ENCODE measurements at regions not wholly inside any gene's neighbourhood (a gene's known extent, or its start where the extent isn't known, plus 50 kb on each side); places are given as distances from the start of the nearest gene placed in this dataset.

DNA sequence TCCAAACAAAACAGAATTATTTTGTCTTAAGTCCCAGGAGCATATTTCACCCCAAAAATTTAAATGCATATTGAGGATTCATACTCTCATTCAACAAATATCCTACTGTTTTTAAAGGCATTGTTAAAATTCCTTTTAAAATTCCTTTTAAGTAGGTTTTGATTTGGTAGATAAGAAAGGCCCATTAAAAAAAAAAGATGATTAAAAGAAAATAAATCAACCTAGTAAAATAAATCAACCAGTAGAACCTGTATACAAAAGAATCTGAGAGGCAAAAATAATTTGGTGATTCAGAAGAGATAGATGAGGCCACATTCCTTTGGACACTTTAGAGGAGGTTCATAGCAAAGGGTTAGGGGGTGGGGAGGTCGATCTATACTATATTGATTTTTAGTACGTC, 585.3 kb upstream of the TLE4 start:
- TF ChIP-seq CTCF (IDR thresholded peaks at IDR 0.05): no peak
- no peak for TF ChIP-seq POLR2A (IDR thresholded peaks at IDR 0.05)
- no peak for TF ChIP-seq EP300 (IDR thresholded peaks at IDR 0.05)
